ENCODE measurements at regions not wholly inside any gene's neighbourhood (a gene's known extent, or its start where the extent isn't known, plus 50 kb on each side); places are given as distances from the start of the nearest gene placed in this dataset.
A peak's percentile ranks its signal among the peaks of the same experiment; 100 is the strongest.
"Not testable (repeated sequence)": the region's sequence is repeated elsewhere in the genome, so short reads cannot be mapped to it uniquely, and the experiment has no call there.

DNA sequence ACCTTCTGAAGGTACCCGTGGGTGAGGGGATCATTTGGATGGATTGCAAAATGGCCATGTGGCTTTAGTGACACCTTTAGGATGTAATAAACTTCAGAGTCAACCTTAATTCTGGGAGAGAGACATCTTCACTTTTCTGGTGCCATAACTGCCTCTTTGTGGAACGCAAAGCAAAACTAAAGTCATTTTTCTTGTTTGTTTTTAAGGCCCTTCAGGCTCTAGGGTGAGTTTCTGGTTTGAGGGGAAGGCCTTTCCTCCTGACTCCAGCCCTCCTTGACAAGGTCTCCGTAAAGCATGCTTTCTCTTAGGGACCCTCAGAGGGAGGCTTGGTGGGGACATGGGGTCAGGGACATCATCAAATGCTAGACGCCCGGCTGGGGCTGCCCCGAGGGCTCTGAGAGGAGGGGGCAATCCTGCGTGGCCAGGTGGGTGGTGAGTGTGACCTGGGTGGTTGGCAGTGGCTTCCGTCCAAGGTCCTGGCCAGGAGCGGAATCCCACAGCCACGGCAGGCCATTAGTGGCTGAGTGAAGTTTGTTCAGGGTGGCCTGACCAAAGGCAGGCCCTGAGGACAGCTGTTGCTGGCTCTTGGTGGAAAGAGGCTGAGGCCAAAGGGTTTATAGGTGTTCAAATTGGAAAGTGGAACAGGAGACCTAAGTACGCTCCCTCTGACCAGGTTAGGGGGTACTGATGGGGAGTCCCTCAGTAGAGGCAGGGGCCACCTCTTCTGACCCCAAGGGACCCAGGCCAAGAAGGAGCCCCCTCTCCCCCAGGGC is 112.2 kb downstream of the METRNL start:
- Mint-ChIP-seq H3K4me3 (no peak overlapping the region), H3K27me3 (no peaks in the 10 kb centered on the region), H3K4me1 (peaks cover 11% of the 10 kb centered on the region), H3K27ac (peak overlapping the region; percentile 6), H3K9me3 (peaks cover 4% of the 10 kb centered on the region), H3K36me3 (peaks cover 5% of the 10 kb centered on the region)
- ATAC-seq: no peak

- no peak for ATAC-seq
- Mint-ChIP-seq H3K9me3 (peaks cover 4% of the 10 kb centered on the region), H3K4me3 (no peak overlapping the region), H3K27me3 (no peaks in the 10 kb centered on the region), H3K4me1 (peaks cover 11% of the 10 kb centered on the region), H3K27ac (no peak overlapping the region), H3K36me3 (peaks cover 5% of the 10 kb centered on the region)
Observed at GRCh38 chr17:83192161-83192788, 112.9 kb downstream of the METRNL start.

DNA sequence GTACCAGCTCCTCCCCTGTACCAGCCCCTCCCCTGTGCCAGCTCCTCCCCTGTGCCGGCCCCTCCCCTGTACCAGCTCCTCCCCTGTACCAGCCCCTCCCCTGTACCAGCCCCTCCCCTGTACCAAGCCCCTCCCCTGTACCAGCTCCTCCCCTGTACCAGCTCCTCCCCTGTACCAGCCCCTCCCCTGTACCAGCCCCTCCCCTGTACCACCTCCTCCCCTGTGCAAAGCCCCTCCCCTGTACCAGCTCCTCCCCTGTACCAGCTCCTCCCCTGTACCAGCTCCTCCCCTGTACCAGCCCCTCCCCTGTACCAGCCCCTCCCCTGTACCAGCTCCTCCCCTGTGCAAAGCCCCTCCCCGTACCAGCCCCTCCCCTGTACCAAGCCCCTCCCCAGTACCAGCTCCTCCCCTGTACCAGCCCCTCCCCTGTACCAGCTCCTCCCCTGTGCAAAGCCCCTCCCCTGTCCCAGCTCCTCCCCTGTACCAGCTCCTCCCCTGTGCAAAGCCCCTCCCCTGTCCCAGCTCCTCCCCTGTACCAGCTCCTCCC is 113.5 kb downstream of the METRNL start:
- peaks cover 11% of the 10 kb centered on the region for H3K4me1 Mint-ChIP-seq
- not testable (repeated sequence) for H3K27me3 Mint-ChIP-seq, H3K36me3 Mint-ChIP-seq, H3K4me3 Mint-ChIP-seq, H3K27ac Mint-ChIP-seq, ATAC-seq, H3K9me3 Mint-ChIP-seq

DNA sequence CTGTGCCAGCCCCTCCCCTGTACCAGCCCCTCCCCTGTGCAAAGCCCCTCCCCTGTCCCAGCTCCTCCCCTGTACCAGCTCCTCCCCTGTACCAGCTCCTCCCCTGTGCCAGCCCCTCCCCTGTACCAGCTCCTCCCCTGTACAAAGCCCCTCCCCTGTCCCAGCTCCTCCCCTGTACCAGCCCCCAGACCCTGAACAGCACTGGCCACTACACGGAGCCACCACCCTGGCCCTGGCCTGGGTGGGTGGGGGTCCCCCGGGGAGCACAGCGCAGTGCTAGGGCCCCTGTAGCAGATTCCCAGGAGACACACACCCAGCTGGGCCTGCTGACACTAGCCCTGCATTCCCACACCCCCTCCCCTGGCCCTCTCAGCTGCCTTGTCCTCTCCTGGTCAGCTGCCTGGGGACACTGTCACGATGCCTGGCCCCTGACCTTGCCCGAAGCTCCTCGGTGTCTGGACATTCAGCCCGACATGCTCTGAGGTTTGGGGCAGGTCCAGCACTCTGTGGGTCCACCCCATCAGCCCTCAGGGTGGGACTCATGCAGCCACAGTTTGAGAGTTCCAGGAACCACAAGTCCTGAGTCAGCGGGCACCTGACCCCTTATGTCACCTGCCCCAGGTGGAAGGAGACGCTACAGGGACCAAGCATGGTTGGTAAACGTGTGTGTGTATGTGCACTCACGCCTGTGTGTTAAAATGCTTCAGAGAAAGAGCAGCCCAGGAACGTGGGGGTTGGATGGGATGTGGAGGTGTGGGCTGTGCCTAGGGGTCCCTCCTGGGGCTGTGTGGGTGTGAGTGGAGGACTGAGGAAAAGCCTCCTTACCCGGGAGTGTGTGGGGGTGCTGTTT is 114.2 kb downstream of the METRNL start:
- H3K27ac Mint-ChIP-seq: peak overlapping the region; percentile 50
- ATAC-seq: no peak
- H3K4me1 Mint-ChIP-seq: peaks cover 16% of the 10 kb centered on the region
- no peaks in the 10 kb centered on the region for H3K36me3 Mint-ChIP-seq
- no peak overlapping the region for H3K4me3 Mint-ChIP-seq
- H3K27me3 Mint-ChIP-seq: no peaks in the 10 kb centered on the region
- no peaks in the 10 kb centered on the region for H3K9me3 Mint-ChIP-seq

DNA sequence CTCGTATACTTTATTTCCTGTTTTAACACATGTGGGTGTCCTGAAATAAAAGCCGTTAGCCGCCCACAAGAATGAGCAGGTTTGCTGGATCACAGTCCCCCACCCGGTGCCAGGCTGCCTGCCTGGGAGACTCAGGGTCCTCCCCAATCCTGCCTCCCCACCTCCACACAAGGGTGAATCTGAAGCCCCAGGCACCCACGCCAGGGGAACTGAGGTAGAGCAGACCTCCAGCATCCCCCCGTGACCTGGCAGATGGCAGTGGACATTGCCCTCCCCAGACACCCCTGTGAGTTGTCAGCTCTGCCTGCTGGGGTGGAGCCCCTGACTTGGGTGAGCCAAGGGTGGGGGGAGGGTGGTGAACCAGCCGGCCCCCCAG is 114.8 kb downstream of the METRNL start:
- peak overlapping the region; percentile 50 for H3K27ac Mint-ChIP-seq
- H3K4me3 Mint-ChIP-seq: no peak overlapping the region
- H3K36me3 Mint-ChIP-seq: no peaks in the 10 kb centered on the region
- no peaks in the 10 kb centered on the region for H3K9me3 Mint-ChIP-seq
- ATAC-seq: no peak
- peaks cover 22% of the 10 kb centered on the region for H3K4me1 Mint-ChIP-seq
- no peaks in the 10 kb centered on the region for H3K27me3 Mint-ChIP-seq

DNA sequence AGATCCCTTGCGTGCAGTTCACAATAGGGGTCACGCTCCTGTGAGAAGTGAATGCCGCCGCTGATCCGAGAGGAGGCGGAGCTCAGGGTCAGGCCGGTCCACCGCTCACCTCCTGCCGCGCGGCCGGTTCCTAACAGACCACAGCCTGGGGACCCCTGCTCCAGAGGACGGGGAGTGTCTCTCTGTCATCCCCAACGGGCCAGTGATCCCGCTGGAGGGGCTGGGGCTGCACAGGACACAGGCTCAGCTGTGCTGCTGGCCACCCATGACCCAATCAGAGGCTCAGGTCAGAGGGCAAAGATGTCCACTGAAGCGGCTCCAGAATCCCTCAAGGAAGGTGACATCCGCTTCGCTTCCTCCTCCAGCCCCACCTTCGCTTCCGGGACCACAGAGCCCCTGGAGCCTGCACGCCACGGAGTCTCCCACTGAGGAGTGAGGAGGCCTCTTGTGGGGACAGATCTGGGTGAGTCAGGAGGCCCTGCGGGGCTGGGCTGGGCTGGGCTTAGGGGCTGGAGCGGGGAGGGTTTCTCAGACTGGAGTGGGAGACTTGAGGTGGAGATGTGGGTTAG is 115.4 kb downstream of the METRNL start:
- Mint-ChIP-seq H3K36me3 (no peaks in the 10 kb centered on the region), H3K4me3 (no peak overlapping the region), H3K4me1 (peaks cover 29% of the 10 kb centered on the region), H3K9me3 (no peaks in the 10 kb centered on the region), H3K27ac (peak overlapping the region; percentile 27), H3K27me3 (no peaks in the 10 kb centered on the region)
- ATAC-seq: no peak

DNA sequence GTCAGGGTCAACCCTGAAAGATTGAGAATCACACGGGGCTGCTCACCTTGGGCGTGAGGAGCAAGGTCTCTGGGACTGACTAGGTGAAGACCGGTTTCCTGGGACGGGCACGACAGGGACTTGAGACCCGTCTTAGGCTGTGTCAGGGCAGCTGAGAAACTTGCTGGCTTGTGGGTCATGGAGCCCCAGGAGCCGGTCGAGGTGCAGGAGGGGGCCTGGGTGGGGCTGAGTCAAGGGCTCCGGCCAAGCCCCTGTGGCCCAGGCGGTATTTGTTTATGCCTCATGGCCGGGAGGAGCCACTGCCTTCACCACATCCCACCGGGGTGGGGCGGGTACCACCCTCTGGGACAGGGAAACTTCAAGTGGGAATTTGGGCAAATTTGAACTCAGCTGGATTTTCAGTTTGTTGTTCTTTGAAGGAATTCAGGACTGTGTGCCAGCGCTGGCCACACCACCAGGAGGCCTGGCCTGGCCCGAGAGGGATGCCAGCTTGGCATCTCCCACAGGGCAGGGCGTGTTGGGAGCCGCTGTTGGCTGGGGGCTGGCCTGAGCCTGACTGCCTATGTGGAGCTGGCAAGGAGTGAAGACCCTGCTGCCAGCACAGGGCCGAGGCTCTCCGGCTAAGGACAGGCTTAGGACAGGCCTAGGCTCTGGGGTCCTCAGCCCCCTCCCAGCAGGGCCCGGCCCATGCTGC is 116.1 kb downstream of the METRNL start:
- Mint-ChIP-seq H3K27ac (peak overlapping the region; percentile 60), H3K4me1 (peaks cover 35% of the 10 kb centered on the region), H3K36me3 (no peaks in the 10 kb centered on the region), H3K27me3 (no peaks in the 10 kb centered on the region), H3K4me3 (no peak overlapping the region), H3K9me3 (no peaks in the 10 kb centered on the region)
- ATAC-seq: no peak

DNA sequence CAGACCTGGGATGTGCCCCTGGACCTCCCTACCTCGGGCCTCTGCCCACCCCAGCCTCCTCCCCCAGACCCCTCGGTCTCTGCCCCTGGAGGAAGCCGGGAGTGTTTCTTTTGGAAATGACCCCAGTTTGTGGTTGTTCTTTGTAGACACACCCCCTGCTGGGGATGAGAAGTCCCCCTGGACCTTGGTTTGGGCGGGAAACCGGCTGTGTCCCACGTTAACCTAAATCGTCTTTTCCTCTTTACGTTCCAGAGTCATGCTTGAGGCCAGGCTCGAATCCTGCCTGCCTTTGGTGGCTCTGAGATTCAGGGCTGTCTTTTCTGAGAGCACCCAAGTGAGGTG is 116.6 kb downstream of the METRNL start:
- no peak overlapping the region for H3K4me3 Mint-ChIP-seq
- H3K9me3 Mint-ChIP-seq: no peaks in the 10 kb centered on the region
- H3K36me3 Mint-ChIP-seq: no peaks in the 10 kb centered on the region
- peaks cover 40% of the 10 kb centered on the region for H3K4me1 Mint-ChIP-seq
- peak overlapping the region; percentile 60 for H3K27ac Mint-ChIP-seq
- no peak for ATAC-seq
- no peaks in the 10 kb centered on the region for H3K27me3 Mint-ChIP-seq

DNA sequence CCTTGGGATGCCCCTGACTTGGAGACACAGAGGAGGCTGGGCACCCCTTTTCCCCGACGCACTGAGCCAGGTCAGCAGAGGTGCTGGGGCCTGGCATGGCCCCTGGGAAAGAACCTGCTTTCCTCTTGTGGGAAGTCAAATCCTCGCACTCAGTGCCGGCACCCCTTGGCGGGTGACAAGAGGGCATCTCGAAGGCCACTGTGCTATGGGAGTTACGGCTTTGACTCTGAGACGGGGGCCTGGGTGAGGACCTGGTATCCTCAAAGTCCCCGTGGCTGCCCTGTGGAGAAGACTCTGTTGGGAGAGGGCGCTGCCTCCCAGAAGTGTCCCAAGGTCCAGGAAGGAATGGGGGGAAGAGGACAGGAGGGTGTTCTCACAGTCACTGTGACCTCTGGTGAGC is 117.0 kb downstream of the METRNL start:
- no peaks in the 10 kb centered on the region for H3K9me3 Mint-ChIP-seq
- no peak for ATAC-seq
- H3K27ac Mint-ChIP-seq: peak overlapping the region; percentile 60
- no peaks in the 10 kb centered on the region for H3K36me3 Mint-ChIP-seq
- no peak overlapping the region for H3K4me3 Mint-ChIP-seq
- H3K4me1 Mint-ChIP-seq: peaks cover 44% of the 10 kb centered on the region
- H3K27me3 Mint-ChIP-seq: no peaks in the 10 kb centered on the region

- ATAC-seq: no peak
- H3K4me1 Mint-ChIP-seq: peaks cover 47% of the 10 kb centered on the region
- H3K4me3 Mint-ChIP-seq: no peak overlapping the region
- H3K9me3 Mint-ChIP-seq: no peaks in the 10 kb centered on the region
- H3K36me3 Mint-ChIP-seq: no peaks in the 10 kb centered on the region
- peak overlapping the region; percentile 60 for H3K27ac Mint-ChIP-seq
- no peaks in the 10 kb centered on the region for H3K27me3 Mint-ChIP-seq
Observed at GRCh38 chr17:83196973-83197880, 117.8 kb downstream of the METRNL start.

DNA sequence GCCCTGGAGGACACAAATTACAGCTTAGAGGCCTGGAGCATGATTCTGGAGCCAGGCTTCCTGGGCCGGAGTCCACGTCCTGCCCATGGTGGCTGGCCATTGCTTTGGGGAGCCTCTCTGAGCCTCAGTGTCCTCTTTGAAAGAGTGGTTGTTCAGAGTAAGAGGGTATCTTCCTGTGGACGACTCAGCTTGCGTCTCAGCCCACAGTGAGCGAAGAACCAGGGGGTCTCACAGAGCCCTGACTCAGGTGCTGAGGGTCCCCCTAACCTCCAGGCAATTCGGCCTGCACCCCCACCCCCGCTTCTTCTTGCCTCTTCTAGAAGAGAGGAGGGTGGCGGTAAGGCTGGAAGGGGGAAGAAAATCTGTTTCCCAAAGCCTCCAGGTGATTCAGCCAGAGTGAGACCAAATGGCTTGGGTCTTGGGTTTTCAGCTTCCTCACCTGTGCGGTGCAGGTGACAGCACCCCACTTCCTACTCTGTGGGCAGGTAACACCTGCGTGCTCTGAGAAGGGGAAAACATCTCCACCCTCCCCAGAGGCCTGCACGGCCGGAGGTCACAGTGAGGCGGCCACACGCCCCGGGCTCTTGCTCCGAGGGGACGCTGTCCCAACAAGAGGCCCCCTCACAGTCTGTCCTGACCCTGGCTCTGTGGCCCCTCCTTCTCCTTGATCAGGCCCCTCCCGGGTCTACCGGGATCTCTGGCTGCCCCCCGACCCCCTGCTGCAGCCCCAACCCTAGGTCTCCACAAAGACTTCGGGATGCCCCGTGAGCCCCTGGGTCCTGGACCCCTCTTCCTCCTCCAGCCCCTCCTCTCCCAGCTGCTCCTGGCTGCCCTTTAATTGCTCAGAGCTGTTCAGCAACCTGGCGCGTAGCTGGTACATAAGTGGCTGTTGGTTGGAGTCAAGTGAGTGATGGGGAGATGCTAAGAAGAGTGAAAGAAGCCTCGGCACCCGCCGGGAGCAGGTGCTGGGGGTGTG is 119.2 kb downstream of the METRNL start:
- Mint-ChIP-seq H3K36me3 (no peaks in the 10 kb centered on the region), H3K4me1 (peaks cover 48% of the 10 kb centered on the region), H3K27ac (peak overlapping the region; percentile 96), H3K27me3 (no peaks in the 10 kb centered on the region), H3K9me3 (no peaks in the 10 kb centered on the region), H3K4me3 (peak overlapping the region; percentile 73)
- no peak for ATAC-seq

DNA sequence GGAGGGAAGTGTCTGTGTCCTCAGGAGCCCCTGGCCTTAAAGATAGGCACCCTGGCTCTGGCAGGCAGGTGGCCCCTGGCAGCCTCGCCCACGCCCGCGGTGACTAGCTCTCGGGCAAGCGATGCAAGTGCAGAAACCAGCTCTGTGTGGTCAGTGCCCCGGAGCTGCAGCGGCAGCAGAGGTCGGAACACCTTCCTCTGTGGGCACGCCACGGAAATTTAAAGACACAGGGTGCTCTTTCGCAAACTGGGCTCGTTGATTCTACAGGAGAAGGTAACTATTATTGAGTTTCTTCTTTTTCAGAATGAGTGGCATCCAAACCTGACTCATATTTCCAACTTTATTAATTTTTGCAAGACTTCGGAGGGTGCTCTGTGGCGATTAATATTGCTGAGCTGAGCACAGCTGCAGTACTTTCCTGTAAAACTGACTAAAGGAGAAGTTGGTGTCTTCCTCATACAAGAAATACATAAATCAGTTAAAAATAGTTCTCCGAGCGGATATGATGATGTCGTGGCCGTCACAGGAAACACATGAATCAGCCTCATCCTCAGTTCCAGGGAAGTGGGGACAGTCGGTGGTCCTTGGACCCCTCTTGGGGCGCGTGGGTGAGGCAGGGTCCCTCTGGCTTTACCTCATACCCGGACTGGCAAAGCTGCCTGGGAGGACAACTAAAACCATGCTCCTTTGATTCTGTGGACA is 120.2 kb downstream of the METRNL start:
- Mint-ChIP-seq H3K27me3 (no peaks in the 10 kb centered on the region), H3K36me3 (no peaks in the 10 kb centered on the region), H3K27ac (peak overlapping the region; percentile 96), H3K9me3 (no peaks in the 10 kb centered on the region), H3K4me1 (peaks cover 47% of the 10 kb centered on the region), H3K4me3 (peak overlapping the region; percentile 73)
- ATAC-seq: peak; percentile 70

Measured in stimulated activated memory B cell treated with anti-CD40 and anti-IgM and Interleukin-4, amounts not matched to agents 10 μg/mL and 1 μg/mL and 100 μg/mL, for 72 hours (primary cell).